ENCODE measurements at regions not wholly inside any gene's neighbourhood (a gene's known extent, or its start where the extent isn't known, plus 50 kb on each side); places are given as distances from the start of the nearest gene placed in this dataset.

- TF ChIP-seq, protein P1, sequence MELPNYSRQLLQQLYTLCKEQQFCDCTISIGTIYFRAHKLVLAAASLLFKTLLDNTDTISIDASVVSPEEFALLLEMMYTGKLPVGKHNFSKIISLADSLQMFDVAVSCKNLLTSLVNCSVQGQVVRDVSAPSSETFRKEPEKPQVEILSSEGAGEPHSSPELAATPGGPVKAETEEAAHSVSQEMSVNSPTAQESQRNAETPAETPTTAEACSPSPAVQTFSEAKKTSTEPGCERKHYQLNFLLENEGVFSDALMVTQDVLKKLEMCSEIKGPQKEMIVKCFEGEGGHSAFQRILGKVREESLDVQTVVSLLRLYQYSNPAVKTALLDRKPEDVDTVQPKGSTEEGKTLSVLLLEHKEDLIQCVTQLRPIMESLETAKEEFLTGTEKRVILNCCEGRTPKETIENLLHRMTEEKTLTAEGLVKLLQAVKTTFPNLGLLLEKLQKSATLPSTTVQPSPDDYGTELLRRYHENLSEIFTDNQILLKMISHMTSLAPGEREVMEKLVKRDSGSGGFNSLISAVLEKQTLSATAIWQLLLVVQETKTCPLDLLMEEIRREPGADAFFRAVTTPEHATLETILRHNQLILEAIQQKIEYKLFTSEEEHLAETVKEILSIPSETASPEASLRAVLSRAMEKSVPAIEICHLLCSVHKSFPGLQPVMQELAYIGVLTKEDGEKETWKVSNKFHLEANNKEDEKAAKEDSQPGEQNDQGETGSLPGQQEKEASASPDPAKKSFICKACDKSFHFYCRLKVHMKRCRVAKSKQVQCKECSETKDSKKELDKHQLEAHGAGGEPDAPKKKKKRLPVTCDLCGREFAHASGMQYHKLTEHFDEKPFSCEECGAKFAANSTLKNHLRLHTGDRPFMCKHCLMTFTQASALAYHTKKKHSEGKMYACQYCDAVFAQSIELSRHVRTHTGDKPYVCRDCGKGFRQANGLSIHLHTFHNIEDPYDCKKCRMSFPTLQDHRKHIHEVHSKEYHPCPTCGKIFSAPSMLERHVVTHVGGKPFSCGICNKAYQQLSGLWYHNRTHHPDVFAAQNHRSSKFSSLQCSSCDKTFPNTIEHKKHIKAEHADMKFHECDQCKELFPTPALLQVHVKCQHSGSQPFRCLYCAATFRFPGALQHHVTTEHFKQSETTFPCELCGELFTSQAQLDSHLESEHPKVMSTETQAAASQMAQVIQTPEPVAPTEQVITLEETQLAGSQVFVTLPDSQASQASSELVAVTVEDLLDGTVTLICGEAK (IDR thresholded peaks at IDR 0.05) = no peak
- TF ChIP-seq, protein P1 (CRISPR knock-in tag; IDR thresholded peaks at IDR 0.05) = no peak
- TF ChIP-seq ARID2 (CRISPR knock-in tag; IDR thresholded peaks at IDR 0.05; ENCODE audit: borderline replicate concordance) (peak; percentile 43; the same call in 1 of the 2 replicates), ZBTB42 (CRISPR knock-in tag; IDR thresholded peaks at IDR 0.05) (no peak), RBM39 (IDR thresholded peaks at IDR 0.05; ENCODE audit: low read depth, low read length, poor library complexity, severe bottlenecking) (peak; percentile 22), ZFP37 (CRISPR knock-in tag; IDR thresholded peaks at IDR 0.05; ENCODE audit: borderline replicate concordance) (0 out of 2 replicates have a peak, but pooled peaks have one; percentile 61), RFXANK (CRISPR knock-in tag; IDR thresholded peaks at IDR 0.05) (peak; percentile 91), ZMAT5 (CRISPR knock-in tag; IDR thresholded peaks at IDR 0.05; ENCODE audit: borderline replicate concordance, low read depth) (no peak), RBM22 (optimal IDR thresholded peaks at IDR 0.05; ENCODE audit: low read length) (no peak), ZNF382 (CRISPR knock-in tag; IDR thresholded peaks at IDR 0.05; ENCODE audit: borderline replicate concordance) (no peak), ERF (CRISPR knock-in tag; IDR thresholded peaks at IDR 0.05) (peak; percentile 78; the same call in 1 of the 2 replicates), SYNCRIP (IDR thresholded peaks at IDR 0.05; ENCODE audit: insufficient read depth, low read depth, low read length) (no peak), CCDC6 (CRISPR knock-in tag; IDR thresholded peaks at IDR 0.05) (peak; percentile 81; the same call in 1 of the 2 replicates), ZNF335 (CRISPR knock-in tag; IDR thresholded peaks at IDR 0.05) (no peak), KAT7 (CRISPR knock-in tag; IDR thresholded peaks at IDR 0.05; ENCODE audit: borderline replicate concordance) (no peak), SUZ12 (IDR thresholded peaks at IDR 0.05; ENCODE audit: low read depth, low read length) (no peak), ZNF569 (CRISPR knock-in tag; IDR thresholded peaks at IDR 0.05; ENCODE audit: borderline replicate concordance) (no peak)
- TF ChIP-seq, protein P2, sequence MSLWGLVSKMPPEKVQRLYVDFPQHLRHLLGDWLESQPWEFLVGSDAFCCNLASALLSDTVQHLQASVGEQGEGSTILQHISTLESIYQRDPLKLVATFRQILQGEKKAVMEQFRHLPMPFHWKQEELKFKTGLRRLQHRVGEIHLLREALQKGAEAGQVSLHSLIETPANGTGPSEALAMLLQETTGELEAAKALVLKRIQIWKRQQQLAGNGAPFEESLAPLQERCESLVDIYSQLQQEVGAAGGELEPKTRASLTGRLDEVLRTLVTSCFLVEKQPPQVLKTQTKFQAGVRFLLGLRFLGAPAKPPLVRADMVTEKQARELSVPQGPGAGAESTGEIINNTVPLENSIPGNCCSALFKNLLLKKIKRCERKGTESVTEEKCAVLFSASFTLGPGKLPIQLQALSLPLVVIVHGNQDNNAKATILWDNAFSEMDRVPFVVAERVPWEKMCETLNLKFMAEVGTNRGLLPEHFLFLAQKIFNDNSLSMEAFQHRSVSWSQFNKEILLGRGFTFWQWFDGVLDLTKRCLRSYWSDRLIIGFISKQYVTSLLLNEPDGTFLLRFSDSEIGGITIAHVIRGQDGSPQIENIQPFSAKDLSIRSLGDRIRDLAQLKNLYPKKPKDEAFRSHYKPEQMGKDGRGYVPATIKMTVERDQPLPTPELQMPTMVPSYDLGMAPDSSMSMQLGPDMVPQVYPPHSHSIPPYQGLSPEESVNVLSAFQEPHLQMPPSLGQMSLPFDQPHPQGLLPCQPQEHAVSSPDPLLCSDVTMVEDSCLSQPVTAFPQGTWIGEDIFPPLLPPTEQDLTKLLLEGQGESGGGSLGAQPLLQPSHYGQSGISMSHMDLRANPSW (CRISPR knock-in tag; IDR thresholded peaks at IDR 0.05; ENCODE audit: borderline replicate concordance) = peak; percentile 76; the same call in 1 of the 2 replicates
Observed at GRCh38 chr1:9428601-9429341, 110.5 kb upstream of the SLC25A33 start (continued).
